Stimulated activated CD8-positive, alpha-beta memory T cell treated with anti-CD3 and anti-CD28 coated beads, Interleukin-12 subunit alpha, Interleukin-12 subunit beta, amount 100 ng/mL, for 4 hours (primary cell): ENCODE measurements at regions not wholly inside any gene's neighbourhood (a gene's known extent, or its start where the extent isn't known, plus 50 kb on each side); places are given as distances from the start of the nearest gene placed in this dataset.
"Not testable (repeated sequence)": the region's sequence is repeated elsewhere in the genome, so short reads cannot be mapped to it uniquely, and the experiment has no call there.

Source experiments
- DNase-seq: peaks from one replicate; pipeline ENCODE4 v3.0.0-alpha.2; 2020; ENCODE audit warnings: low read depth

- not testable (repeated sequence) for DNase-seq
Measured at GRCh38 chr9:85880507-85880906, 60.4 kb upstream of the NAA35 start.

GRCh38 chr9:85884256-85884655 lies 56.7 kb upstream of the NAA35 start:
- no peak for DNase-seq

GRCh38 chr9:85890962-85891361 lies 50.0 kb upstream of the NAA35 start:
- DNase-seq = no peak
